ENCODE measurements at regions not wholly inside any gene's neighbourhood (a gene's known extent, or its start where the extent isn't known, plus 50 kb on each side); places are given as distances from the start of the nearest gene placed in this dataset.

DNA sequence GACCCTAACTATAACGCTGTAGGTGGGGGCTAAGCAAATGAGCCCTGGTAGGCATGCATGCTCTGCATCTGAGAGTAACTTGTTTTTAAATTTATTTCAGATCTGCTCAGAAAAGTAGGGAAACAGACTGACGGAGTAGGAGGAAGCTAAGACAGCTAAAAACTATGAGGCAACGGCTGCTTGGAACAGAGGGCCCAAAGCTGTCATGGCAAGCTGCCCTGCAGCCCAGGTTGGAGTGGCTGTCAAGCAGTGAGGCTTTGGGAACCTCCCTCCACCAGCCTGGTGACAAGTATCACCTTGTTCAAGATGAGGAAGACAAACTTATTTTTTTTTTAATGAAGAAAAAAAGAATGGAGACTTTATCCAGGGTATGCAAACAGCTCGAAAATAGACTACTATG is 439.8 kb downstream of the NLGN4X start:
- TF ChIP-seq MYC (IDR thresholded peaks at IDR 0.05; ENCODE audit: low read depth, low read length), result no peak
- TF ChIP-seq MYC (CRISPR knock-in tag; IDR thresholded peaks at IDR 0.05; ENCODE audit: borderline replicate concordance, low read depth), result no peak
- no peak for TF ChIP-seq ZBTB7A (IDR thresholded peaks at IDR 0.05; ENCODE audit: borderline replicate concordance, control insufficient read depth, low read depth, low read length)
- no peak for TF ChIP-seq NUFIP1 (IDR thresholded peaks at IDR 0.05; ENCODE audit: partially characterized antibody)
- no peak for TF ChIP-seq SIX5 (IDR thresholded peaks at IDR 0.05; ENCODE audit: borderline replicate concordance in 1 of 2, insufficient read depth in 1 of 2, low read depth in 1 of 2, low read length in 2 of 2)
- TF ChIP-seq RFX5 (IDR thresholded peaks at IDR 0.05; ENCODE audit: low read depth, low read length), result no peak
- TF ChIP-seq, protein P1, sequence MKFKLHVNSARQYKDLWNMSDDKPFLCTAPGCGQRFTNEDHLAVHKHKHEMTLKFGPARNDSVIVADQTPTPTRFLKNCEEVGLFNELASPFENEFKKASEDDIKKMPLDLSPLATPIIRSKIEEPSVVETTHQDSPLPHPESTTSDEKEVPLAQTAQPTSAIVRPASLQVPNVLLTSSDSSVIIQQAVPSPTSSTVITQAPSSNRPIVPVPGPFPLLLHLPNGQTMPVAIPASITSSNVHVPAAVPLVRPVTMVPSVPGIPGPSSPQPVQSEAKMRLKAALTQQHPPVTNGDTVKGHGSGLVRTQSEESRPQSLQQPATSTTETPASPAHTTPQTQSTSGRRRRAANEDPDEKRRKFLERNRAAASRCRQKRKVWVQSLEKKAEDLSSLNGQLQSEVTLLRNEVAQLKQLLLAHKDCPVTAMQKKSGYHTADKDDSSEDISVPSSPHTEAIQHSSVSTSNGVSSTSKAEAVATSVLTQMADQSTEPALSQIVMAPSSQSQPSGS (CRISPR knock-in tag; IDR thresholded peaks at IDR 0.05), result no peak
- TF ChIP-seq ZNF175 (CRISPR knock-in tag; IDR thresholded peaks at IDR 0.05; ENCODE audit: low read depth), result no peak
- TF ChIP-seq, protein P2, sequence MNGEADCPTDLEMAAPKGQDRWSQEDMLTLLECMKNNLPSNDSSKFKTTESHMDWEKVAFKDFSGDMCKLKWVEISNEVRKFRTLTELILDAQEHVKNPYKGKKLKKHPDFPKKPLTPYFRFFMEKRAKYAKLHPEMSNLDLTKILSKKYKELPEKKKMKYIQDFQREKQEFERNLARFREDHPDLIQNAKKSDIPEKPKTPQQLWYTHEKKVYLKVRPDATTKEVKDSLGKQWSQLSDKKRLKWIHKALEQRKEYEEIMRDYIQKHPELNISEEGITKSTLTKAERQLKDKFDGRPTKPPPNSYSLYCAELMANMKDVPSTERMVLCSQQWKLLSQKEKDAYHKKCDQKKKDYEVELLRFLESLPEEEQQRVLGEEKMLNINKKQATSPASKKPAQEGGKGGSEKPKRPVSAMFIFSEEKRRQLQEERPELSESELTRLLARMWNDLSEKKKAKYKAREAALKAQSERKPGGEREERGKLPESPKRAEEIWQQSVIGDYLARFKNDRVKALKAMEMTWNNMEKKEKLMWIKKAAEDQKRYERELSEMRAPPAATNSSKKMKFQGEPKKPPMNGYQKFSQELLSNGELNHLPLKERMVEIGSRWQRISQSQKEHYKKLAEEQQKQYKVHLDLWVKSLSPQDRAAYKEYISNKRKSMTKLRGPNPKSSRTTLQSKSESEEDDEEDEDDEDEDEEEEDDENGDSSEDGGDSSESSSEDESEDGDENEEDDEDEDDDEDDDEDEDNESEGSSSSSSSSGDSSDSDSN (IDR thresholded peaks at IDR 0.05; ENCODE audit: borderline replicate concordance in 1 of 2, low read depth in 2 of 2, low read length in 2 of 2), result no peak
- TF ChIP-seq CAMTA2 (CRISPR knock-in tag; conservative IDR thresholded peaks at IDR 0.05), result no peak
